ENCODE measurements at regions not wholly inside any gene's neighbourhood (a gene's known extent, or its start where the extent isn't known, plus 50 kb on each side); places are given as distances from the start of the nearest gene placed in this dataset.

GRCh38 chr1:222104694-222105392 is 363.0 kb upstream of the DUSP10 start:
- TF ChIP-seq, protein P1, sequence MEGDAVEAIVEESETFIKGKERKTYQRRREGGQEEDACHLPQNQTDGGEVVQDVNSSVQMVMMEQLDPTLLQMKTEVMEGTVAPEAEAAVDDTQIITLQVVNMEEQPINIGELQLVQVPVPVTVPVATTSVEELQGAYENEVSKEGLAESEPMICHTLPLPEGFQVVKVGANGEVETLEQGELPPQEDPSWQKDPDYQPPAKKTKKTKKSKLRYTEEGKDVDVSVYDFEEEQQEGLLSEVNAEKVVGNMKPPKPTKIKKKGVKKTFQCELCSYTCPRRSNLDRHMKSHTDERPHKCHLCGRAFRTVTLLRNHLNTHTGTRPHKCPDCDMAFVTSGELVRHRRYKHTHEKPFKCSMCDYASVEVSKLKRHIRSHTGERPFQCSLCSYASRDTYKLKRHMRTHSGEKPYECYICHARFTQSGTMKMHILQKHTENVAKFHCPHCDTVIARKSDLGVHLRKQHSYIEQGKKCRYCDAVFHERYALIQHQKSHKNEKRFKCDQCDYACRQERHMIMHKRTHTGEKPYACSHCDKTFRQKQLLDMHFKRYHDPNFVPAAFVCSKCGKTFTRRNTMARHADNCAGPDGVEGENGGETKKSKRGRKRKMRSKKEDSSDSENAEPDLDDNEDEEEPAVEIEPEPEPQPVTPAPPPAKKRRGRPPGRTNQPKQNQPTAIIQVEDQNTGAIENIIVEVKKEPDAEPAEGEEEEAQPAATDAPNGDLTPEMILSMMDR (IDR thresholded peaks at IDR 0.05; ENCODE audit: low read length): no peak
- TF ChIP-seq EZH2 (optimal IDR thresholded peaks at IDR 0.05; ENCODE audit: low read depth, low read length) (no peak), EZH2phosphoT487 (IDR thresholded peaks at IDR 0.05; ENCODE audit: low read length) (no peak)
